Transverse colon (tissue), 4 donors: ENCODE measurements at regions not wholly inside any gene's neighbourhood (a gene's known extent, or its start where the extent isn't known, plus 50 kb on each side); places are given as distances from the start of the nearest gene placed in this dataset.

Experiments
- DNase-seq: peaks from one replicate; pipeline ENCODE4 v3.0.0-alpha.2; 2019
- H3K27ac ChIP-seq, 4 donors: fragments of 200-600 bp; sonication (generic); 2 replicates each; pipeline ENCODE4 v1.5.1; 2016 to 2018; ENCODE audit warnings: inconsistent platforms in 4 of 4
- H3K27me3 ChIP-seq: fragments of 200-600 bp; sonication (generic); 2 replicates; pipeline ENCODE4 v1.5.1; 2017; ENCODE audit warnings: inconsistent platforms
- H3K36me3 ChIP-seq, 4 donors: fragments of 200-600 bp; sonication (generic); 2 replicates each; pipeline ENCODE4 v1.5.1; 2017 to 2019; ENCODE audit warnings: inconsistent platforms in 4 of 4
- H3K4me1 ChIP-seq, 4 donors: fragments of 200-600 bp; sonication (generic); 2 replicates each; pipeline ENCODE4 v1.5.1; 2017 to 2020; ENCODE audit warnings: inconsistent platforms in 4 of 4
- H3K4me3 ChIP-seq, 4 donors: fragments of 200-600 bp; sonication (generic); 1 replicate in 1 of 4; 2 replicates in 3 of 4; pipeline versions ENCODE4 v1.5.1 to v1.6.1; 2017 to 2019; ENCODE audit warnings: inconsistent platforms in 4 of 4
- H3K9me3 ChIP-seq, 2 donors: fragments of 200-600 bp; sonication (generic); 2 replicates each; pipeline ENCODE4 v1.5.1; 2017 to 2019; ENCODE audit warnings: inconsistent platforms in 2 of 2
- EP300 ChIP-seq: sonication (generic); formaldehyde crosslinking; IDR thresholded peaks from one replicate; pipeline ENCODE4 v1.6.1; 2017; ENCODE audit warnings: antibody characterized with exemption, low read depth
- POLR2A ChIP-seq: fragments of 450-650 bp; IDR thresholded peaks from one replicate; pipeline ENCODE4 v1.6.1; 2016; ENCODE audit warnings: antibody characterized with exemption, mild to moderate bottlenecking, moderate library complexity
- POLR2AphosphoS5 ChIP-seq, 3 donors: sonication (generic); formaldehyde crosslinking; IDR thresholded peaks; one replicate each; pipeline ENCODE4 v1.6.1; 2016; ENCODE audit warnings: antibody characterized with exemption in 3 of 3
- WGBS, 2 donors: methylation state at CpG; one replicate each; pipeline ENCODE4 v1.1.5; 2018; ENCODE audit warnings: low coverage in 1 of 2; 5-methylcytosine and 5-hydroxymethylcytosine counted together
- in situ Hi-C, 4 donors: fragments of 200-750 bp; cut with MboI; loops; one replicate each; pipeline versions ENCODE4 v1.15.0 to v1.15.1; 2017; ENCODE audit warnings: low sequenced_read_pairs in 3 of 4, low pct_ligation_motif_present in 1 of 4, low pct_unique_long_range_greater_than_20kb in 1 of 4
- intact Hi-C: fragments of 100-400 bp; cut with DNase I; formaldehyde crosslinking; loops from one replicate; pipeline ENCODE4 v1.15.1; 2023; ENCODE audit warnings: low total_unique reads
- TF ChIP-seq, protein P1 (sequence below), 5 experiments: fragments of 200-600 bp in 3 of 5; fragments of 450-650 bp in 2 of 5; sonication (generic) in 3 of 5; IDR thresholded peaks; 1 replicate in 2 of 5; 2 replicates in 3 of 5; pipeline ENCODE4 v1.5.1; 2016 to 2017; ENCODE audit warnings: antibody characterized with exemption in 5 of 5, inconsistent platforms in 3 of 5, mild to moderate bottlenecking in 2 of 5, moderate library complexity in 1 of 5

DNA sequence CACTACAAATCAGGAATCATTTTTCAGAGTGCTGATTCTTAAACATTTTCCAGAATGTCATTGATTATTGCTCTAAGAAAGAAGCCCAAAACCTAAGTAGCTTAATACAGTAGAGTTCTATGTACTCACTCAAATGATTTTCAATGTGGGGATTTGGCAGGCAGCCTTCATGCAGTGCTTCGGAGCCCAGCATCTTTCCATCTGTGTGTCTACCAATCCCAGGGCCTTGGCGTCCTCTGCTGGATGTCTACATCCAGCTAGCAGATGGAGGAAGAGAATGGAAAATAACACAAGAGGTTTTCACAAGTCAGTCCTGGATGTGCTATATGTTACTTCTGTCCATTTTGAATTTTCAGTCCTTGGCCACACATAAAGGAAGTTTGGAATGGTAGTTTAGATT is 151.8 kb downstream of the RDH14 start:
- 82% methylated on average over 2 of the region's 2 CpGs; no CpG with 5 or more reads in 1 of the 2 donors for WGBS, 2 donors
- TF ChIP-seq, protein P1, sequence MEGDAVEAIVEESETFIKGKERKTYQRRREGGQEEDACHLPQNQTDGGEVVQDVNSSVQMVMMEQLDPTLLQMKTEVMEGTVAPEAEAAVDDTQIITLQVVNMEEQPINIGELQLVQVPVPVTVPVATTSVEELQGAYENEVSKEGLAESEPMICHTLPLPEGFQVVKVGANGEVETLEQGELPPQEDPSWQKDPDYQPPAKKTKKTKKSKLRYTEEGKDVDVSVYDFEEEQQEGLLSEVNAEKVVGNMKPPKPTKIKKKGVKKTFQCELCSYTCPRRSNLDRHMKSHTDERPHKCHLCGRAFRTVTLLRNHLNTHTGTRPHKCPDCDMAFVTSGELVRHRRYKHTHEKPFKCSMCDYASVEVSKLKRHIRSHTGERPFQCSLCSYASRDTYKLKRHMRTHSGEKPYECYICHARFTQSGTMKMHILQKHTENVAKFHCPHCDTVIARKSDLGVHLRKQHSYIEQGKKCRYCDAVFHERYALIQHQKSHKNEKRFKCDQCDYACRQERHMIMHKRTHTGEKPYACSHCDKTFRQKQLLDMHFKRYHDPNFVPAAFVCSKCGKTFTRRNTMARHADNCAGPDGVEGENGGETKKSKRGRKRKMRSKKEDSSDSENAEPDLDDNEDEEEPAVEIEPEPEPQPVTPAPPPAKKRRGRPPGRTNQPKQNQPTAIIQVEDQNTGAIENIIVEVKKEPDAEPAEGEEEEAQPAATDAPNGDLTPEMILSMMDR (IDR thresholded peaks at IDR 0.05): no peak
- TF ChIP-seq POLR2AphosphoS5 (IDR thresholded peaks at IDR 0.05): no peak
- TF ChIP-seq EP300: no peak
- no peak for TF ChIP-seq POLR2A
- H3K4me3 ChIP-seq: no peak overlapping the region

DNA sequence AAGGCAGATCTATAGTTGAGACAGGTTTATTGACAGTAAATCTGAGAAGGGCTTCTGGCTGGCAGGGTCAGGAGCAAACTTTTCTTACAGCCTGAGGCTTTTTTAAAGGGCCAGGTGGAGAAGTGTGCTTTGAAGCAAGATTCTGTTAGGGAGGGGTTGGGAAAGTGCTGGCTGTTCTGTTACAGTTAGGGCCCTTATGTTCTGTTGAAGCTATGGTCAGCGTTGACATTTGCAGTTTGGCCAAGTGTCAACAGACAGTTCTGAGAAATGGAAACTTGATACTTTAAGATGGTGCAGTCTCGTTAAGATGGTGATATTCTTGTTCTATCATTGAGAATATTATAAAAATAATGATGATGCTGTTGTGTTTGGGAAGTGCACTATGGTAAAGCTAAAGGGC is 154.2 kb downstream of the RDH14 start:
- Histone ChIP-seq H3K9me3 (no peaks in the 10 kb centered on the region), H3K27ac (no peak overlapping the region), H3K36me3 (no peaks in the 10 kb centered on the region), H3K4me3 (no peak overlapping the region), H3K4me1 (no peaks in the 10 kb centered on the region), H3K27me3 (no peaks in the 10 kb centered on the region)
- WGBS, 2 donors: 56 to 67% methylated on average over 2 of the region's 2 CpGs
- TF ChIP-seq POLR2AphosphoS5 (IDR thresholded peaks at IDR 0.05) (no peak), EP300 (no peak), POLR2A (no peak)
- TF ChIP-seq, protein P1 (IDR thresholded peaks at IDR 0.05): no peak
- no peak for DNase-seq
- in situ Hi-C loops (no loop called here), intact Hi-C loops (no loop called here)

More for the DNA sequence above, 151.8 kb downstream of the RDH14 start:
- H3K36me3 ChIP-seq: no peaks in the 10 kb centered on the region
- in situ Hi-C loops: no loop called here
- no peak overlapping the region for H3K27ac ChIP-seq
- no peaks in the 10 kb centered on the region for H3K4me1 ChIP-seq
- intact Hi-C loops: no loop called here
- H3K9me3 ChIP-seq: no peaks in the 10 kb centered on the region
- no peaks in the 10 kb centered on the region for H3K27me3 ChIP-seq
- no peak for DNase-seq

DNA sequence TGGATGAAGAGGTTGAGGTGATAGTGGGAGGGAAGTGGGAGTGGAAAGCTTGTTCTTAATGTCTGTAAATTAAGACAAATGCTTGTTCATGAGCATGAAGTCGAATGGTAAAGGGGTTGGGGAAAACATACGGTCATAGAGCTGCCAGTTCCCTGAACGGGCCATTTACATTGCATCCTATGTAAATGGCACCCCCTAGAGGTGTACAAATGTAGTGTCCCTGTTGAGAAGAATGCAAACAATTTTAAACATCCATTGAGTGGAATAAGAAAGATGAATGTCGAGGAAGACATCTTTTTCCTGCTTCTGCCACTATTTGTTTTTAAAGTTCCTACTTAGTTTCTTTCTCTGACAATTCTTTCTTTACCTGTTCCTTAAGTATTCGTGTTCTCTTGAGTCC is 155.7 kb downstream of the RDH14 start:
- H3K4me1 ChIP-seq: no peaks in the 10 kb centered on the region
- TF ChIP-seq EP300 (no peak), POLR2AphosphoS5 (IDR thresholded peaks at IDR 0.05) (no peak)
- TF ChIP-seq, protein P1 (IDR thresholded peaks at IDR 0.05): peak in 2 of 5 experiments; percentile 11 to 12
- in situ Hi-C loops (no loop called here), intact Hi-C loops (no loop called here)
- DNase-seq: no peak
- WGBS, 2 donors: 58 to 65% methylated on average over 5 of the region's 5 CpGs
- H3K27ac ChIP-seq: no peak overlapping the region
- no peak overlapping the region for H3K4me3 ChIP-seq
- no peaks in the 10 kb centered on the region for H3K36me3 ChIP-seq
- no peaks in the 10 kb centered on the region for H3K9me3 ChIP-seq
- no peaks in the 10 kb centered on the region for H3K27me3 ChIP-seq

DNA sequence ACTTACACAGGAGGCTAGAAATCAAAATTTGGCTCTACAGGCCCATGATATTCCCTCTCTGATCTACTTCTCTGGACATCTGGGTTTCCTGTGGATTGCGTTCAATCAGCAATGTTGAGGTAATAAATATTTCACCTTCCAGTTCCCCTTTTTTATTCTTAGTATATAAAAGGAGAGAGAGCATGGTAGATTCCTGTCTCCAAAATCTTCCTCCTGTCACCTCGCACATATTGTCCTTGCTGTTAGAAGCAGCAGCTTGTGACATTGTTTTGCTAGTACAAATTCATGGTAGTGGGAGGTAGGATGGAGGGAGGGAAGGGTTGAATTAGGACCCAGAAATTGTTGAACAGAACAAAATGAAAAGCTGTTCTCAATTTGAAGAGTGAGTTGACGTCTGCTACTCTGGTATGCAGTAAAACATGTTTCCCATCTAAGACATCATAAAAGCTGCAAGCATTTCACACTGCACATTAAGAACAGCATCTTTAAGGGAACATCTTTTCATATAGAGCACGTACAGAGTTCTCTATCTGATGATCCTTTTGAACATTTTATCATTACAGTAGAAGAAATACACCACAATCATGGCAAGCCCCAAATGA is 156.4 kb downstream of the RDH14 start:
- TF ChIP-seq EP300 (no peak), POLR2A (no peak)
- DNase-seq: no peak
- in situ Hi-C loops: no loop called here
- H3K27me3 ChIP-seq: no peaks in the 10 kb centered on the region
- no peak overlapping the region for H3K27ac ChIP-seq
- WGBS, 2 donors: 56 to 69% methylated on average over 4 of the region's 4 CpGs
- no peaks in the 10 kb centered on the region for H3K36me3 ChIP-seq
- intact Hi-C loops: no loop called here
- no peaks in the 10 kb centered on the region for H3K4me1 ChIP-seq
- H3K9me3 ChIP-seq: no peaks in the 10 kb centered on the region
- no peak overlapping the region for H3K4me3 ChIP-seq

DNA sequence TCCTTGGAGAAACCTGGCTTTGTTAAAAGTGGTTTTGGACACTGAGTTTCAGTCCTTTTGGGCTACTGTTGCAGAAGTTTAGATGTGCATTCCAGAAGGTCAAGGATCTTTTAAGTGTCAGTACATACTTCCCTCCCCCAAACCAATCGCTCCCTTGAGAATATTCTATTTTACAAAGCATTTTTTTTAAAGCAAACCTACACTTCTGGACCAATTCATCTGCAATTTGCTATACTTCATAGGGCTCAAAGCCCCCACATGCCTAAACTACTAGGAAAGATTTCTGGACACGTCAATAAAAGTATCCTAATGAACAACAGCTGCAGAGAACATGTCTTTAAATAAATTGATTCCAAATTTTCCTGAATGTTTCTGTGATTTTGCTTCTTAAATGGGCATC is 157.6 kb downstream of the RDH14 start:
- intact Hi-C loops: no loop called here
- Histone ChIP-seq H3K27me3 (no peaks in the 10 kb centered on the region), H3K36me3 (no peaks in the 10 kb centered on the region), H3K27ac (no peak overlapping the region), H3K4me1 (no peaks in the 10 kb centered on the region), H3K9me3 (no peaks in the 10 kb centered on the region), H3K4me3 (no peak overlapping the region)
- in situ Hi-C loops: no loop called here
- no peak for DNase-seq
- WGBS, 2 donors: 62 to 73% methylated on average over 2 of the region's 2 CpGs
- TF ChIP-seq, protein P1 (IDR thresholded peaks at IDR 0.05): no peak
- TF ChIP-seq EP300 (no peak), POLR2AphosphoS5 (IDR thresholded peaks at IDR 0.05) (no peak), POLR2A (no peak)
